SW 1271 (cell line): ENCODE measurements at regions not wholly inside any gene's neighbourhood (a gene's known extent, or its start where the extent isn't known, plus 50 kb on each side); places are given as distances from the start of the nearest gene placed in this dataset.

ENCODE experiments used
- DNase-seq, 2 experiments: peaks; one replicate each; lab custom pipeline; 2025; lab: John Stamatoyannopoulos, UW

DNA sequence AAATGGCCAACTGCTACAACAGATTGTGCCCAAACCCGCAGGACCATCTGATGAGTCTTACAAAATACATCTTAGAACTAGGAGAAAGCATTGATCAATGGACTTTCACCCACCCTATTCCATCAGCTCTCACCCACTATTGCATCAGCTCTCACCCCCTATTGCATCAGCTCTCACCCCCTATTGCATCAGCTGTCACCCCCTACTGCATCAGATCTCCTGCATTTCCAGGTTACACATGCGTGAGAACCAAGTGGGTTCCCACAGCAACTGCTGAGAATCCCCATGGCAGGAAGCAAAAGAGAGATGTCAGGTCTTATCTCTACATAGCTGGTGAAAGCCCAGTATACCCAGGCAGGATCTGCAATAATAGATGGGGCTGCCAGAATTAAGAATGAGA, 533.5 kb downstream of the LTN1 start:
- DNase-seq: no peak

- no peak for DNase-seq
Observed at GRCh38 chr21:28458446-28458845, 534.2 kb downstream of the LTN1 start.

- no peak for DNase-seq
Observed at GRCh38 chr21:28455253-28455600, 537.5 kb downstream of the LTN1 start.

- no peak for DNase-seq
Observed at GRCh38 chr21:28454564-28455252, 538.0 kb downstream of the LTN1 start.

DNA sequence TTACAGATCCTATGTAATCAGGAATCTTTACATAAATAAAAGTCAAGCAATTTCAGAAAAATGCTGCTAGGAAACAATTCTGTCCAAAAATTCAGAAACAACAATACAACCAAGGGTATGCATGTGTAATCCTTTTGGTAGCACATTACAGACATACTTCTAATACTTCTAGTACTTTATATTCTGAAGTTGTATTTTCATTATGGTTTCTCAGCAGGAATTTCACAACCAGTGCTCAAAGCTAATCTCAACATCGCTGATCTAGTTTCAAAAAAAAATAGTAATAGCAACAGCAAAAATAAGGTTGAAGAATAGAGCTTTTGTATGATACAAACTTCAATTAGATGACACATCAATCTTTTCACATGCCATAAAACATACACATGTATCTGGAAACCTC, 545.2 kb downstream of the LTN1 start:
- DNase-seq: no peak

- DNase-seq: no peak
Observed at GRCh38 chr21:28445141-28445830, 547.4 kb downstream of the LTN1 start.

- no peak for DNase-seq
Observed at GRCh38 chr21:28444557-28444956, 548.1 kb downstream of the LTN1 start.

DNA sequence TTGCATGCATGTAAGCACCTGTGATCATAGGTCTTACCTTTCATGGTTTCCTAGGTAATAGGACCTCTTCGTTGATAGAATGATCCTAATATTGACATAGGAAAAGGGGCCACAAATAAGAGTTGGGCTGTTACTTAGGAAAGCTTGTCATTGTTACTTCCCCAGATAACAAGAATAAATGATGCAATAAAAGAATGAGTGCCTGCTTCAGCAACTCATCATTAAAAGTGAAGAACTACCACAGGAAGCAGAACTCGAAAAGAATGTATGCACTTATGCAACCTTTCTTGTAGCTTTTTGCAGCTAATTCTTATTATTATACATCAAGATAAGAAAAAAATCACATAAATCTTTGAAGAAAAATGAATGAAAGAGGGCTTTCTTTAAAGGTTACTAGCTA, 548.6 kb downstream of the LTN1 start:
- no peak for DNase-seq

DNA sequence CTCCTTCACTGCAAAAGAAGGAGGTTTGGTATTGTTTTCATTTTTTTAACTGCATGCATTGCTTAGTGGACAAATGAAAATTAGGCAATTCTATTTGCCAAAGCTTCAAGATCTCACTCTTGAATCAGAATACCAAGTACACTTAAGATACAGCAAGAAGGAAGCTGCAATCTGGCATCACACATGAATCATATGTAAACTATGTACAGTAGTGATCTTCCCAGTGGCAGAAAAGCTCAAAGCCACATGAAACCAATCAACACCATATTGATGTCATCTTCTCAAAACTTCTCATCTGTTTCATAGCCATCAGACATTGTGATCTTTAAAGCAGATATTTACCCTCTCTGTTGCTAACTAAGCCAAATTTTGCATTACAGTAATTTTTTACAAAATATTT, 550.1 kb downstream of the LTN1 start:
- no peak for DNase-seq

- DNase-seq: no peak
Observed at GRCh38 chr21:28442085-28442484, 550.6 kb downstream of the LTN1 start.

GRCh38 chr21:28439788-28440187, 552.9 kb downstream of the LTN1 start:
- DNase-seq: no peak

GRCh38 chr21:28439251-28439650, 553.4 kb downstream of the LTN1 start:
- DNase-seq: no peak

DNA sequence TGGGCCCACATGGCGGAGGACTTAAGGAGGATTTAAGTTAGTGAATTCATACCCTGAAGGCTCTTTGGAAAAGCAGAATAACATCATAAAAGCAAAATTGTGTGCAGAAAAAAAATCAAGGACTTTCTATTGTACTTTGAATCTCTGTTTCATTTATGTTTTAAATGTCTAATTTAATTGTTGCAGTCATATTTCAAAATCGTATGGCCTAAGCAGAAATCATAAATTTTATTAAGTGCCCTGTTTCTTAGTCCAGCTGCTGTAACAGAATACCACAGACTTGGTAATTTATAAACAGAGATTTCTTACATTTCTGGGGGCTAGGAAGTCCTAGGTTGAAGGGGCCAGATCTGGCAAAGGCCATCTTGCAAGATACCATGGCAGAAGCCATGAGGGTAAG, 555.6 kb downstream of the LTN1 start:
- no peak for DNase-seq

GRCh38 chr21:28436286-28436932, 556.3 kb downstream of the LTN1 start:
- no peak for DNase-seq

GRCh38 chr21:28431527-28432200, 561.0 kb downstream of the LTN1 start:
- DNase-seq: no peak

DNA sequence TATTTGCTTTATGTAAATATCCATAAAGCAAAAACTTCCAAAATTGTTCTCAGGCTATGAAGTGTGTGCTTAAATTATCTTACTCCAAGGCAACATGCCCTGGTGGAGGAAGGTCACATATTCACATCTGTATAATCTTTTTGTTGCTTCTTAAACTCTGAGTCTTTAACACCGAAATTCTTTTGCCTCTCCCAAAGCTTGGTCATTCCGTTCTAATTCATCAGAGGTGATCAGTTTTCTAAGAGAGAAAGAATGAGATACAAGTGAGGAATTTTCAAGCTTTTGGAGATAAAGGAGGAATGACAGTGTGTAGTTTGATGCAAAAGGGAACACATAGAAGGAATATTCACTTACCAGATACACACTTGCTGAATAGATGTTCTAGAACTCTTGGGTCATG, 561.7 kb downstream of the LTN1 start:
- no peak for DNase-seq

GRCh38 chr21:28429161-28429560, 563.5 kb downstream of the LTN1 start:
- DNase-seq: no peak

- DNase-seq: no peak
Observed at GRCh38 chr21:28427394-28428022, 565.2 kb downstream of the LTN1 start.

- no peak for DNase-seq
Observed at GRCh38 chr21:28426545-28426944, 566.1 kb downstream of the LTN1 start.

DNA sequence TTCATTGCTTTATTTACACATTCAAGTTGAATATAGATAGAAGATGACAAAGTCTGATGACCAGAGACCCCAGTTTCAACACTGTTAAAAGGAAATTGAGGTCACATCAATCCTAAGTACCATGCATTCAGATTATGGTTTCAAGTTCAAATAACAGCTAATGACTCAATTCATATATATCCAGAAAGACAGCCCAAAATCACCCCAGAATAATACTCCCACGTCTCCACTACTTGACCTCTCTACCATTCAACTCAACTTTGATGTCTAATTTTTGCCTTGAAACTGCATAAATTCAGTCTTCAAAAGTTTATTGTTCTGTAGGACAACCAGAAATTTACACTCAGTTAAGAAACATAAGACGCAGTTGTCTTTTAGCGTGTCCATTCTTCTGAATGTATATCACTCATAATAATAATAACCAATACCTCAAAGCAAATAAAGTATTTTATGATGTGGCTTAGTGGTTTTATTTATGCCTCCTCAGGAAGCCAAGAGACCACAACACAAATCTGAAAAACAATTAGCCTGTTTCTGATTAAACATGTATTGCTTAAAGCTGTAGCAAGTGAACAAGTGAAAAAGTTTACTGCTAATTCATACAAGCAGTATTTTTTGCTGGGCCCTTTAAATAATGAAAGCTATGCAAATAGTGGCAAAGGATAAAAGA, 569.0 kb downstream of the LTN1 start:
- DNase-seq: no peak

GRCh38 chr21:28421716-28422524, 570.8 kb downstream of the LTN1 start:
- DNase-seq: no peak
